Sigmoid colon (tissue), 4 donors: ENCODE measurements at regions not wholly inside any gene's neighbourhood (a gene's known extent, or its start where the extent isn't known, plus 50 kb on each side); places are given as distances from the start of the nearest gene placed in this dataset.
"Not testable (repeated sequence)": the region's sequence is repeated elsewhere in the genome, so short reads cannot be mapped to it uniquely, and the experiment has no call there.

ENCODE experiments used
- EP300 ChIP-seq, 4 donors: sonication (generic); formaldehyde crosslinking; IDR thresholded peaks; one replicate each; pipeline ENCODE4 v1.6.1; 2017; ENCODE audit warnings: antibody characterized with exemption in 4 of 4
- POLR2A ChIP-seq, 2 donors: fragments of 450-650 bp; IDR thresholded peaks; one replicate each; pipeline ENCODE4 v1.6.1; 2016; ENCODE audit warnings: antibody characterized with exemption in 2 of 2, mild to moderate bottlenecking in 2 of 2, moderate library complexity in 2 of 2
- POLR2AphosphoS5 ChIP-seq, 4 donors: sonication (generic); formaldehyde crosslinking; IDR thresholded peaks; one replicate each; pipeline ENCODE4 v1.6.1; 2017; ENCODE audit warnings: antibody characterized with exemption in 4 of 4
- TF ChIP-seq, protein P1 (sequence below), 4 experiments: fragments of 450-650 bp in 3 of 4; fragments of 200-600 bp in 1 of 4; IDR thresholded peaks; one replicate each; pipeline ENCODE4 v1.5.1; 2016 to 2019; ENCODE audit warnings: antibody characterized with exemption in 4 of 4, mild to moderate bottlenecking in 3 of 4, moderate library complexity in 2 of 4

DNA sequence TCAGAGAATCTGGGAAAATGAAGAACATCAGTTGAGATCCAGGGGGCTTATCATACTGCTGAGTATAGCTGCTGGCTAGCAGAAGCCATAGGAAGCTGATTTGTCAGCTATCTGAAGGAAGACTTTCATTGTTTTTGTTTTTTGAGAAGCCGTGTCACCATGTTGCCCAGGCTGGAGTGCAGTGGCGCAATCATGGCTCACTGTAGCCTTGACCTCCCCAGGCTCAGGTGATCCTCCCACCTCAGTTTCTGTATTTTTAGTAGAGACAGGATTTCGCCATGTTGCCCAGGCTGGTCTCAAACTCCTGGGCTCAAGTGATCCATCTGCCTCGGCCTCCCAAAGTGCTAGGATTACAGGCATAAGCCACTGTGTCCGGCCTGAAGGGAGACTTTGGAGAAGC lies 101.5 kb upstream of the RHOBTB1 start:
- not testable (repeated sequence) for TF ChIP-seq POLR2A, EP300, POLR2AphosphoS5 (IDR thresholded peaks at IDR 0.05)
- TF ChIP-seq, protein P1, sequence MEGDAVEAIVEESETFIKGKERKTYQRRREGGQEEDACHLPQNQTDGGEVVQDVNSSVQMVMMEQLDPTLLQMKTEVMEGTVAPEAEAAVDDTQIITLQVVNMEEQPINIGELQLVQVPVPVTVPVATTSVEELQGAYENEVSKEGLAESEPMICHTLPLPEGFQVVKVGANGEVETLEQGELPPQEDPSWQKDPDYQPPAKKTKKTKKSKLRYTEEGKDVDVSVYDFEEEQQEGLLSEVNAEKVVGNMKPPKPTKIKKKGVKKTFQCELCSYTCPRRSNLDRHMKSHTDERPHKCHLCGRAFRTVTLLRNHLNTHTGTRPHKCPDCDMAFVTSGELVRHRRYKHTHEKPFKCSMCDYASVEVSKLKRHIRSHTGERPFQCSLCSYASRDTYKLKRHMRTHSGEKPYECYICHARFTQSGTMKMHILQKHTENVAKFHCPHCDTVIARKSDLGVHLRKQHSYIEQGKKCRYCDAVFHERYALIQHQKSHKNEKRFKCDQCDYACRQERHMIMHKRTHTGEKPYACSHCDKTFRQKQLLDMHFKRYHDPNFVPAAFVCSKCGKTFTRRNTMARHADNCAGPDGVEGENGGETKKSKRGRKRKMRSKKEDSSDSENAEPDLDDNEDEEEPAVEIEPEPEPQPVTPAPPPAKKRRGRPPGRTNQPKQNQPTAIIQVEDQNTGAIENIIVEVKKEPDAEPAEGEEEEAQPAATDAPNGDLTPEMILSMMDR (IDR thresholded peaks at IDR 0.05) = not testable (repeated sequence)
